Superior temporal gyrus (tissue), 1 donor: ENCODE measurements at regions not wholly inside any gene's neighbourhood (a gene's known extent, or its start where the extent isn't known, plus 50 kb on each side); places are given as distances from the start of the nearest gene placed in this dataset.

Source experiments
- DNase-seq: peaks from one replicate; pipeline ENCODE4 v3.0.0-alpha.2; 2016; ENCODE audit errors: extremely low spot score

DNA sequence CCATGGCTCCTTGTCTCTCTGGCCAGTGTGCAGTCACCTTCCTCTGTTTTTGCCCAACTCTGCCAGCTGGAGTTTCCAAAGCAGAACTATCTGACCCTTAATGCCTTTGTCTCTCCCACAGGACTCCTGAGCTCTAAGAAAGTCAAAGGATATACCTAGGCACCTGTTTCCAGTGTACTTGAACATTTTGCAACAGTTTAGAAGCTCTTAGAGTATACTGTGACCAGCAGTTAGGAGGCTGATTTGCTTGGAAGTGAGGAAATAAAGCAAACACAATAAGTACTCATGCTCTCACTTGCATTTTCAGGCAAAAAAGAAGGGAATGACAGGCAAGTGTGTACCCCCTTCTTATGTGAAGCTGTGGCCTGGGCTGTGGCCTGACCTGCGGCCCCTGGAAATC lies 204.3 kb upstream of the PLET1 start:
- DNase-seq, result no peak

DNA sequence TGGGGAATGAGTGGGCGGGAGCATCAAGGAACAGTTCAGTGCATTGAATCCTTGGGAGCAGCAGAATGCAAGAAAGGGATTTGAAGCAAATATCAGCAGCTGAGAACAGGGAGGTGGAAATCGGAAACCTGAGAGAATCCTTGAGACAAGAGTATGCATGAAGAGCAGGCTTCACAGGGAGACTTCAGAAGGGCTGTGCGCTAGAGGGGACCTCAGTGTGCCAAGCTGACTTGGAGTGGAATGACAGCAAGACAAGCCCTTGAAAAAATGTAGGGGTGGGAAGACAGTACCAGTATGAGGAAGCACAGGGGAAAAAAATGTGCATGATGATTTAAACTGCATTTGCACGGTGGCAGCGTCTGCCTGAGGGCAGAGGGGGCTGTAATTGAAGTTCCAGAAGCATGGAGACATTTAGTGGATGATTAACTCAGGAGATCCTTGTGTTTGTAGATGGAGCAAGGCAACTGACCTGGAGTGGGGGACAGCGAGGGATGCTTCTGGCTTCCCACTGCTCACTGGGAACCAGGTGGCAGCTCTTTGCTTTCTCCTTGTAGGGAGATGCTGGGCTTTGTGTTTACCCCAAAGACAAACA lies 204.9 kb upstream of the PLET1 start:
- DNase-seq, result no peak

DNA sequence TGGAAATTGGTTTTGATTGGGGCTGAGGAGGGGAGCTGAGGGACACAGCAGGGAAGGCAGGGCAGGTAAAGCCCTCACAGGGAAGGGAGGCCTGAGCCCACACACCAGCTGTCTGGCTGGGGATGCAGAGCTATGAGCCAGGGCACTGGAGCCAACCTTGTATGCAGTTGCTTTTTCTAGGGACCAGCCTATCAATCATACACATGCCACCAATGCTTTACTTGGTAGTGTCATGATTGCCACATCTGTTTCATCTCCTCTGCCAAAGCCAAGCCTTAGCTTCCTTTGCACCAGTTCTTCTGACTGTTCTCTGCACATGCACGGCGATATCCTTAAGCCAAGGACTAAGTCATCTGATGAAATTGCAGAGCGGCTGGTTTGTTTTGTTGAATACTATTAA lies 207.1 kb upstream of the PLET1 start:
- DNase-seq, result no peak

DNA sequence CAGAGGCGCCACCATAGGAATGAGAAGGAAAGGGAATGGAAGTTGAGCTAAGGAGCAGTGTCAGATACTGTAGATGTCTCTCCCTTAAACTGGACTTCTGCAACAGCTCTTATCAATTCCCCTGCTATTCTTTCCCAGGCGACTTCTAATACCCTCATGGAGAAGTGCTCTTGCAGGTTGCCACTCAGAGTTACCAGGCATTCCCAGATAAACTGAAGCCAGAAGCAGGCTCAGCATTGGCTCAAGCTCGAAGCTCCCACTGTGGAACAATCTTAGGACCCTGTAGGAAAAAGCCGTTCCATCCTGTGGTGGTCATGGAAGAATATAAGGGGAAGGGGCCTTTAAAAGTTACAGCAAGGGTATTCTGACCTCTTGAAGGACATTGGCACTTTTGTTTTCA lies 208.7 kb upstream of the PLET1 start:
- no peak for DNase-seq

DNA sequence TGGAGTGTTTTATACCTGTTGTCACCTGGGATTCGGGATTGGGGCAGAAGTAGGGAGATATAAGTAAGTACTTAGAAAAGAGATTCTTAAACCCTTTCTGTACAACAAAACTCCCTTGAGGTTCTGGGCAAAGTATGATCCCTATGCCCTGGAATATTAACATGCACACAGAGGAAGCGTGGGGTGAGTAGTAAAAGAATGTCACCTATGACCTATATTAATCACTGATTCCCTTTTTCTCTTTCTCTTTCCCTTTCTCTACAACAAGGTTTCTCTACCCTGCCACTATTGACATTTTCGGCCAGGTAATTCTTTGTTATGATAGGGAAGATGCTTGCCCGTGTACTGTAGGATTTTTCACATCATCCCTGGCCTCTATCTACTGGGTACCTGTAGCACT lies 209.7 kb upstream of the PLET1 start:
- DNase-seq, result no peak

DNA sequence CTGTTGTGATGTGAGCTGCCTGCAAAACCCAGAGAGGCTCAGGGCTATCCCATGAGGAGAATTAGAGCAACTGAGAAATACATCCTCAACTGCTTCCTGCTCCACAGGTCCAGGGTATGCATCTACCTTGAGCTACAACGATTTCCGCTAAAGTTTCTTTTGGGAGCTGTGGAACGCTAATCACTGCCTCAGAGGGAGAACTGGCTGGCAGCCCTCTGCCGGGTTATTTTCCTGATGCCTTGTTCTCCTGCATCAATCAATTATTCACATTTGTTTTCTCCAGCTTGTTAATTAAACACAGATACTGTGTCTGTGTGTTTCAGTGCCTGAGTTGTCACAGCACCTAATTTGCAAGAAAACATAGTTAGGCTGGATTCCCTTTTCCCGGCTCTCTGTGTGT lies 211.1 kb upstream of the PLET1 start:
- DNase-seq, result no peak

DNA sequence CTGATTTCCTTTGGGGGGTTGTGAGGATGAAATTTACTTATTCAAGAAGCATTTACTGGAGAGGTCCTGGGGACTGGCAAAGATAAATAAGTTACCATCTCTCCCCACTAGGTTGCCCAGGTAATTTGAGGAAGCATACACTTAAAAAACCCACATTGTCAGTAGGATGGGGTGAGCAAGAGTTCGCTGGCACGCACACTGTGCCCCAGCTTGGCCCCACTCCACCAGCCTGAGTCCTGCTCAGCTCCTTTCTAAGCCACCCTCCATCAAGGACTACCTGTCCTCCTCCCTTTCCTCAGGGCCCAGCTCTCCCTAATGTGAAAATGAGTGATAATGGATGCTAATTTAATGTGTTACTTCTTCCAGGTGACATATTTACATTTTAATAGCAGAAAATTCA lies 216.5 kb upstream of the PLET1 start:
- DNase-seq, result no peak

DNA sequence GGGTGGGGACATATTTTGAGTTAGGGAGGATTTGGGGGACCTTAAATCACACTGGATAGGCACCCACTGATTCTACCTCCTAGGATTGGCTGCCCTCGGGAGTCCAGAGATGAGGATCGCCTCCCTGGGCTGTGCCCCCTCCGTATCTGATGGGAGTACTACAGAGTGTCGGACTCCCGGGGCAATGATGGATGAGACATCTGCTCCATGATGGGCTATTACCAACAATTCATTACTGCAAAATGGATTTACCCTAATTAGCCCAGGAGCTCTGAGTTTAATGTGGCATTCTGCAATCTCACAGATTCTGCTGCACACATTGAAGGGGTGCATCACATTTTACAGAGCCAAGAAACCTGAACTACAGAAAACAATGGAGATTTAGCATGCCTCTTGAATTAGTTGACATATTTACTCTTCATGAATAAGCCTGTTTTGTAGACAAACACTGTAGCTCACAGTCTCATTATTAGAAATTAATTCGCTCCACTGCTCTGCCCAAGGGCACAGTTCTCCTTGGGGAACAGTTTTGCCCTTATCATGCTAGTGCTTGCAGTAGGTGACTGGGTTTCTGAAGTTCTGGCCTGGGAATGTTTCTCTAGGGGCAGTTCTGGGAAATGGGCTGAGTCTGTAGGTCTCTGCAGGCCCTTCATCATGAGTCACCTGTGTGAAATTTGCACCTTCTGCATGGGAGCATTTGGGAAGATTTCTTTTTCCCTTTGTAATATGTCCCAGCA lies 217.1 kb upstream of the PLET1 start:
- DNase-seq, result no peak

DNA sequence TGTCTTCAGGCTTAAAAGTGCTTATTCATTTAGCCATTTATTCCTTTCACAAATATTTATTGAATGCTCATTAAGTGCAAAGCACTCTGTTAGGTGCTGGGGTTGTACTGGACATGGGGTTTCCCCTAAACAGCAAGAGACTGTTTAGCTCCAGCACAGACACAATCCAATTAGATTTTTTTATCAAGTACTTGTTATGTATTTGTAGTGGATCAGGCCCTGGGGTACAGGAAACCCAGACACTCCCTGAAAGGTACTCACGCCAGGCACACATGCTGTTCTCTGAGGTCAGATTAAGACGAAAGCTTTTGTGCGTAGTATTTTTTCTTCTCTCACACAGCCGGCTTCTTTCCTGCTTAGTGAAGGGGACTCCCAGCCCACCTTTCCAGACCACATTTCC lies 218.1 kb upstream of the PLET1 start:
- DNase-seq, result no peak

DNA sequence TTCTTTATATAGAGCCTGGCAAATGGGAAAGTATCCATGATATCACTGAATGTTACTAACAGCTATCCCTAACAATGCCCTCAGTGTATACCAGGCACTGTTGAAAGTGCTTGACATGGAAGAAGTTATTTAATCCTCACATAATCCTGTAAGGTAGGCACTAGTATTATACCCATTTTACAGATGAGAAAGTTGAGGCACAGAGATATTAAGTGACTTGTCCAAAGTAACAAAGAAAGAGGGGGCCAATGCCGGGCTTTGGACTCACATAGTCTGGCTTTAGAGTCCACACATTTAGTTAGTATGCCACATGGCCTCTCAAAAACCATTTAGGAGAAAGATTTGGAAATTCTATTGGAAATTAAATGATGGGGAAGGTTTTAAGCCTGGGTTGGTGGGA lies 220.8 kb upstream of the PLET1 start:
- DNase-seq, result no peak

DNA sequence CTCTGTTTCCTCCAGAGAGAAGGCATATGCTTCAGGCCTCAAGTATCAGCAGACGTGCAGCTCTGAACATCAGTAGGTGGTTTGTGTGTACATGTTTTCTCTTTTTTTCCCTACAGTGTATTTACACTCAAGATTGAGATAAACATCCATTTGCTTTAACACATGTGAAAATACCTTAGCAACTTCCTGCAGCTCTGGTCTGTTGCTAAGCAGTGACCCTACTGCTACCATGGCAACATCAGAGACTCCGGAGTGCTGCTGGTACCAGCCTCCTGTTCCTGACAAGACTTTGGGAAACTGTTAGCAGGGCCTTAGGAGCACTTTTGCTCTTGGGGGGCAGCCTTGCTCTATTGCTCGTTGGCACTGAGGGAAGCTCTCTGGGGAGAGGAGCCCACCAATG lies 221.2 kb upstream of the PLET1 start:
- DNase-seq, result peak; percentile 20

DNA sequence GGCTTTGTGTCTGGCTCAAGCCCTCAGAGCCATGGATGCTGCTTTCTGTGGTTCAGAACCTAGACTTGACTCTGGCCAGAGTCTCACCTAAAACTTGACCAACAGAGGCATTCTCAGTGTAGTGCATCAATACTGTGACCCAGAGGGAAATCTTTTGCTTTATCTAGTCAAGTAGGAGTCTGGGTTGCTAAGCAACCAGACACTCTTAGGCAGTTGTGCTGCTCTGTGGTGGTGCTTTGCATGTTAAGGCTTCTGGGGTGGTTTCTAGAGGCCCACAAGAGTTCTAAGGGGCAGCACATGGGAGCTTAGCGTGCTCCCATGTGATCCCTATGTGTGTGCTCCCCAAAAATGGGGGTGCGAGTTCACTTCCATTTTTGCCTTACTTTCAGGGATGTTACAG lies 224.6 kb upstream of the PLET1 start:
- peak; percentile 13 for DNase-seq

DNA sequence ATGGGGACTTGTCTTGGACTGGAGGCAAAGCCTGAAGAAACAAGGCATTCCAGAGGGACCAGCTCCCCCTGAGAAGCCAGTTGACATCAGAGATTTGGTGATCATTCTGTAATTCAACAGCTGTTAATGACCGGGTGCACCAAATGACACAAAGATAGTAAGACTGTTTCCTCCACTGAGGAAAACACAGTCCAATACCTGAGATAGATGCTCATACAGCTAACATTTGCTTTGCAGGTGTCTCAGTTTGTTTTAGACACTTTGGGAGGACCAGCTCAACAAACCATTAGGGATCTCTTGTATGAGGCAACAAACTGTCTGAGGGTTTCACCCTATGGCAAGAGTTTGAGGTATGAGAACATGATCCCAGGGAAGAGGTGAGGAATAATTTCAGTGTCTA lies 237.2 kb upstream of the PLET1 start:
- DNase-seq, result no peak

DNA sequence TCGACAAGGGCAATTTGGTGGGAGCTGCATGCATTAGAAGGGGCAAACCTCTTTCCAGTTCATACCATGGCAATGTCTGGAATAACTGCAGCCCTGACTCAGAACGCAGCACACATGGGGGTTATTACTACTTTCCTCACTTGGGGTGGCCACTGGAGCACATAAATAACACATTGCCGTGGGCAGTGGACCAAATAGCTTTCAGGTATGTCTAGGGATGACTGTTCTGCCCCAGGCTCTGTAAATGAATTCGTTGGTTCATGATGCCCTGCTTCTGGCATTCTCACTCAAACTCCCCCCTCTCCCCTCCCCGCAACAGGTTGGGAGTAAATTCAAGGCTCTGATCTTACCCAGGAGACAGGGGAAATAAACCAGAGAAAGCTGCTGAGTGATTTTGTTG lies 238.0 kb upstream of the PLET1 start:
- no peak for DNase-seq

DNA sequence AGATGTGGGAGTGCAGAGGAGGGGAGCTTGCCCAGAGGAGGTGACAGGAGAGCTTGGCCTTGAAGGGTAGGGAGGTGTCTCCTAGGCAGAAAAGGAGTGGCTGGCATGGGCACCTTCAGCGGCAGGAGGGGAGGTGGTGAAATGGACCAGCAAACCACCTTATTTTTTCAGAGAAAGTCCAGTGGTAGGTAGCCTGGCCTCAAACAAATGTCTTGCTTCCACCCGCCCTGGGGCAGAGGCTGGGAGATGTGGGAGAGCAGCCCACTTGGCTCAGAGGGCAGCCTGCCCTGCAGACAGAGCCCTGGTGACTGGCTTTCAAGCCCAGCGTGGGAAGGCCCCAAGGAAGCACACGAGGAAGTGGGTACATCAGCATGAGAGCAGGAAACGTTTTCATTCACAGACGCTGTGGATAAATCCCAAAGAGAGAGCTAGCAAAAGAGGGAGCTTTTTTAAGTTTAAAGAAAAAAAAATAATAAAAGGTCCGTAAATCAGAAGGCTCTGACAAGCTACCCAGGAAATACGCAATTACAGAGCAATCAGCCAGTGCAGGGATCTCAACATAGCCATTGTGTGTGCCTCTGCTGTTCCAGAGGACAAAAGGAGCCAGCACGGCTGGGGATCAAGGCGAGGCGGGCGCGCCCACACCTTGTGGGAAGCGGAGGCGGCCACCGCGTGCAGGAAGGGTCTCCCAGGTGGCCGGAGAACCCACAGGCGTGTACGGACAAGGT lies 238.7 kb upstream of the PLET1 start:
- DNase-seq, result no peak

DNA sequence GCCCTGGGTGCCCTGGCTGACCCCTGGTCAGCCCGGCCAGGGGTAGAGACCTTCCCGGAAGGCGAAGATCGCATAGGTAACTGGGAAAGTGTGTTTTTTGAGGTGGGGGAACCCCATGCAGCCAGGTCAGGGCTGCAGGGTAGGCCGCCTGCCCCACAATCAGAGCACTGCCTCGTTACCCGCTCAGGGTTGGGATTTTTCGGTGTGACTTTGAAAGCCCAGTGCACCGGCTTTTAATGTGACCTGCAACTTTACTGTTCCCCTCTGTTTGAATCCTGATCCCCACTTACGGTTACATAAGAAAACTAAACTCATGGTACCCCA lies 239.2 kb upstream of the PLET1 start:
- no peak for DNase-seq

DNA sequence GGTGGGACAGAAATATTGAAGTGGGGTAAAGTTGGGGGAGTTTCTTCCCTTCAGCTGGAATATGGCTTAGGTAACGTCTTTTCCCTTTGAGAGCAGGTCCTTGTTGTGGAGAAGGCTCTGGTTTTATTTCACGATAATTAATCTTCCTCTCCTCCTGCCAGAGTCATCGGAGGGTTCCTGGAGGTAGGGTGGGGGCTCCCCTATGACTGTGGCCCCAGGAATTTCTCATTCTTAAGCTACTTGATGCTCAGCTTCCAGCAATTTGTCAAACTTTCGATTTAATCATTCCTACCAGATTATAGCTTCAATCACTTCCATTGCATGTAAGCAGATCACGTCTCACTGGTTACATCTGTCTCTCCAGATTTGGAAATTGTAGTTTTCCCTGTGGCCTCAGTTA lies 242.8 kb upstream of the PLET1 start:
- DNase-seq, result no peak

DNA sequence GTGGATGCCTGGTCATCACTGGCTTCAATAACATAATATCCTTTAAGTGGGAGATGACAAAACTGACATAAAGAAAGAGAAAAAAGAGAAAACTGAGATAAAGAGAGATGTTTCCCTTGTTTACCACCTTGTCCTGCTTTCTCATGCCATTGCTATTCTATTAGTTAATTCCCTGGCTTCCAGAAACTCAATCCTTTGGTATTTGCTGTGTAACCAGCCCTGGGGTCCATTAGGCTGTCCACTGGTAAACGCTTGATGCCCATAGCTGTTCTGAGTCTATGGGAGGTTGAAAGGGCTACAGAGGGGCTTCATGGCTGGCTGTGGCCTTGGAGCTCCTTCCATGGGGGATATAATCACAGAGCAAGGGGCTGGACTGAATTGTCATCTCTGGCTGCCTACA lies 243.4 kb upstream of the PLET1 start:
- DNase-seq, result no peak

DNA sequence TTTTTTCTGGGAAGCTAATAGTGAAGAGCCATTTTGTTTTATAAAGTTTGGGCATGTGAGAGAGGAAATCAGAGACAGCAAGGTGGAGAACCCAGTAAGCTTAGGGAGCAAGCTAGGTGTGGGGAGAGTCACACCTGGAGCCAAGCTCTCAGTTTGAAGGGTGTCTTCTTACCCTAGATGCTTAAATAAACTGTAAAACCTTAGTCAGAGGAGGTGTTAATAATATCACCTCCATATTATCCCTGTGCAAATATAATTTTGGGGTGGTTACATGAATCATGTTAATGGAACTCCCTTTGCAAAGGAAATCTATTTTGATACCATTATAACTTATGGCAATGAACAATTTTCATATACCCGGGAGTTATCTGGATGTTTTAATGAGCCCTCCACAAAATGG lies 246.2 kb upstream of the PLET1 start:
- no peak for DNase-seq

DNA sequence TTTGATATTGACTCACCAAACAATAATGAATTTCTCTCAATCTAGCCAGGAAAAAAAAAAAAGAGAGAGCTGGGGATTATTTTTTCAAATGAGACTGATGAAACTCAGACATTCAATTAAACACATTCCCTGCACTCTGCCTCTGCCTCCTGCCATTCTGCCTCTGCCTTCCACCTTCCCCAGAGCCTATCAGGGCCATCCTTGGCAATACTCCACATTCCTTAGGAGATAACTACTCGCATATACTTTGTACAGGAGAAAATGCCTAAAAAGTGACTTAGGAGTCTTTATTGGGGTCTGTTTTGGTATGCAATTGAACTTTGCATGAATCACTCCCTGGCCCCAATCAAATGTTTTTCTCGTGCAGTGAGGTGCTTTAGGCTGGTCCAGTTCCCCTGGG lies 246.6 kb upstream of the PLET1 start:
- DNase-seq, result no peak

DNA sequence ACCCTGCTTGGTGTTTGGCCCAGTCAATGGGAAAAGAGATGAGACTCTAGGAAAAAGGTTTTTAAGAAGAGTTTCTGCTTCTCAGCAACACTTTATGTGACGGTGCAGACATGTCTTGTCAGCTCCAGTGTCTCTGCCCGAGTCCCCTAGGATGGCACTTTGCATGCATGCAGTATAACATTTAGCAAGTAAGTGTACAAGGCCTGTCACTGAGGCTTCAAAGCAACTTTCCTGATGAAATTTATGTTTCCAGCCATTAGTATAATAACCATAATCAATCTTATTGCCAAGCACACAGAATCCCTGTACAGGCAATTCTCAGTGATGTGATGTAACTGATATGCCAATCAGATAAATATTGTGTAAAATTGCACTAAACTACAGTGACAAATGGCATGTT lies 248.1 kb upstream of the PLET1 start:
- DNase-seq, result no peak

DNA sequence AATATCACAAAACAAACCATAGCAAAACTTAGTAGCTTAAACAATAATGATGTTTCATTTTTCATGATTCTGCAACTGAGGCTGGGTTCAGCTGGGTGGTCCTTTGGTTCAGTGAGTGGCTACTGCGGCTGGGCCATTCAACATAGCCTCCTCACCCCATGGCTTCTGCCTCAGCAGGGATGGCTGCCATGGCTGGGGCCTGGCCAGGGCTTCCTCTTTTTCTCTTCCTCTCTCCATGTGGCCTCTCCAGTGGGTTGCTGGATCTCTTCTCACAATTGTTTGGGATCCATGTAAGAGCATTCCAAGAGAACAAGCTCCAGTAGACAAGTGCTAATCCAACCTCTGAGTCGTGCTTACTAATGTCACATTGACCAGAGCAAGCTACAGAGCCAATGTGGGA lies 248.6 kb upstream of the PLET1 start:
- no peak for DNase-seq

DNA sequence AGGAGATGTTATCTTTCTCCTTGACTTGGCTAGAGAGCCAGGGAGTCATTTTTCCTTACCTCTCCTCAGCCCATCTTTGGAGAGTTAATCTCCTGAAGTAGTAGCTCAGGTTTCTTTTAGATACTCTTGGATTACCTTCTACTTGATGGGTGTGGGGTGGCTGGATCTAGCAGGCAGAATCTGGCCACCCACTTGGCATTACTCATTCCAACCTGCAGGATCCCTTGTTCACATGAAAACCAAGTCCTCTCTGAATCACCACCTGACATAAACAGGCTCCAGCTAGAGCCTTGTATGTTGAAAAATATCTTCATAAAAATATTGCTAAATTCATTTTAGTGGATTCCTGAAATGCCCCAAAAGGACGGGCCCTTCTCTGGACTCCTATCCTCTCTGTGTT lies 250.6 kb upstream of the PLET1 start:
- no peak for DNase-seq

DNA sequence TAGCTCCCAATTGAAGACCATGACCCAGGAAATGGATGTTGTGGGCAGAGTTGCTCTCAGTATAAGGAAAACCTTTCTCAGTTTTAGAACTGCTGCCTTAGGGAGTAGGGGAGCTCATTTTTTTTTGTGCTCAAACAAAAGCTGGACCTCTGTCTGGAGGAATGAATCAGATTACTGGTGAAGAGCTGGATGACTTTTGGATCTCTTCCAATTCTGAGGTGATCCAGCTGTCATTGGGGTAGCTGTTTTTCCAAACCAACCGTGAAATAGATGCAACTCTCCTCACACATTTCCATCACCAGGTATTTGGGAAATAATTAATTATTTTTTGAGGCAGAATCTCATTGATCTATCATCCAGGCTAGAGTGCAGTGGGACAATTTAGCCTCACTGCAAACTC lies 251.3 kb upstream of the PLET1 start:
- DNase-seq, result no peak
